DND-41 (cell line): ENCODE measurements at regions not wholly inside any gene's neighbourhood (a gene's known extent, or its start where the extent isn't known, plus 50 kb on each side); places are given as distances from the start of the nearest gene placed in this dataset.

Experiments used
- CTCF ChIP-seq: IDR thresholded peaks from 2 replicates; pipeline ENCODE4 v1.5.1; 2012; ENCODE audit warnings: borderline replicate concordance, low read length, moderate library complexity, mild to moderate bottlenecking; ENCODE audit not compliant: poor library complexity, severe bottlenecking; ENCODE audit errors: extremely low read depth
- EZH2 ChIP-seq: IDR thresholded peaks from 3 replicates; pipeline ENCODE4 v1.6.1; 2012; ENCODE audit warnings: borderline replicate concordance, low read depth, mild to moderate bottlenecking, moderate library complexity, low read length, inconsistent platforms; ENCODE audit not compliant: severe bottlenecking

DNA sequence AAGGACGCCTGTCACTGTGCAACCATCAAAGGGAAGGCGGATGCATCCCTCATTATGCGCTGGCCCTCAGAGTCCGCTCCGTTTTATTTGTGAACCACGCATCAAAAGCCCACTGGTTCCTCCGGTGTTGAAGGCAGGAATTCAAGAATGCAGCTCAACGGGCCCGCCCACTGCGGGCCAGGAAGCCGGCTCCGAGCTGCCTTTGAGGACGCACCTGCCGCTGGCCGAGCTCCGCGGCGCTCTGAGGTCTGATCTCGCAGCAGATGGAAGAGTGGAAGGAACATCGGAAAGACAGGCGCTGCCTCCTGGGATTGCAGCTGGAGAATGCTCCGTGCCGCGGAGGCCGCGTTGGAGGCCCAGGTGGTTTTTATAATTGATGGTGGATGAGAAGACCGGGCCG lies 56.9 kb upstream of the ADGRA1 start:
- TF ChIP-seq CTCF (no peak), EZH2 (no peak)
